Colonic mucosa (tissue), 4 donors: ENCODE measurements at regions not wholly inside any gene's neighbourhood (a gene's known extent, or its start where the extent isn't known, plus 50 kb on each side); places are given as distances from the start of the nearest gene placed in this dataset.

Experiments used
- DNase-seq: peaks from one replicate; pipeline ENCODE4 v3.0.0-alpha.2; 2020
- H3K27ac ChIP-seq: fragments of 200-600 bp; one replicate; pipeline ENCODE4 v1.8.0; 2021
- H3K27me3 ChIP-seq: fragments of 200-600 bp; one replicate; pipeline ENCODE4 v1.8.0; 2021
- H3K36me3 ChIP-seq: fragments of 200-600 bp; one replicate; pipeline ENCODE4 v1.8.0; 2021
- H3K4me1 ChIP-seq: fragments of 200-600 bp; one replicate; pipeline ENCODE4 v1.8.0; 2021; ENCODE audit warnings: mild to moderate bottlenecking
- H3K4me3 ChIP-seq: fragments of 200-600 bp; one replicate; pipeline ENCODE4 v1.8.0; 2021
- H3K9ac ChIP-seq, 2 donors: one replicate each; pipeline ENCODE4 v1.7.0; 2013; ENCODE audit warnings: control low read depth in 2 of 2, low read depth in 2 of 2, low read length in 2 of 2
- H3K9me3 ChIP-seq: fragments of 200-600 bp; one replicate; pipeline ENCODE4 v1.8.0; 2021
- intact Hi-C: fragments of 100-400 bp; cut with DNase I; formaldehyde crosslinking; loops from one replicate; pipeline ENCODE4 v1.14.1; 2022
- TF ChIP-seq, protein P1 (sequence below): fragments of 200-600 bp; IDR thresholded peaks from one replicate; pipeline ENCODE4 v1.8.0; 2022; ENCODE audit warnings: antibody characterized with exemption, mild to moderate bottlenecking
- donor health status: healthy.
- donor health status: DM: no; HTN: no; CAD: no.
- donor health status: DM: no; HTN: no; CAD: no.

DNA sequence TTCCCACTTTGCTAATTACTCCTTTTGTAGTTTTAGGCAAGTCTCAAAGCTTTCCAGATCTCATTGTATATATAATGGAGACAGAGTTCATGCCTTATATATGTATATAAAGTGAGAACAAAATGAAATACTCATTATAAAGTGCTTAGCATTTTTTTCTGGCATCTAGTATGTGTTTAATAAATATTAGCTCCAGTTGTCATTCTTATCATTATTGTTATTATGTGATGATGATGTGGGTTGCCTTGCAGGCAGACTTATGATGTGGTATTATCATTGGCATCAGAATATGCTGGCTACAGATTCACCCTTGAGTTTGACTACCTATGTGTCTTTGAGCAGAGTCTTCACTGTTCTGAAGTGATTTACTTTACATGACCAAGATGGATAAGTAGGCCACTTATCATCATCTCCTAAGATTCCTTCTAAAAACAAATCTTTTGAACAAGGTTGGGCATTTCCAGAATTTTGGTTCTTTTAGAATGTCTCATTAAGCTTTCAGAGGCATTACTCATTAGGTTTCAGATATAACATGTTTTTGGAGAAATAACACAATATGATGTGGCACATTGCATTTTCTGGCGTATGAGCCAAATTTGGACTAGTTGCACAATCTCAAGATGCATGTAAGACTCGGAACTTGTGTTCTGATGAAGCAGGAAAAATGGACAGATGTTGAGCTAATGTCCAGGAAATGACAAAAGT lies 145.6 kb upstream of the TNC start:
- Histone ChIP-seq H3K27ac (no peak overlapping the region), H3K9me3 (no peaks in the 10 kb centered on the region)

DNA sequence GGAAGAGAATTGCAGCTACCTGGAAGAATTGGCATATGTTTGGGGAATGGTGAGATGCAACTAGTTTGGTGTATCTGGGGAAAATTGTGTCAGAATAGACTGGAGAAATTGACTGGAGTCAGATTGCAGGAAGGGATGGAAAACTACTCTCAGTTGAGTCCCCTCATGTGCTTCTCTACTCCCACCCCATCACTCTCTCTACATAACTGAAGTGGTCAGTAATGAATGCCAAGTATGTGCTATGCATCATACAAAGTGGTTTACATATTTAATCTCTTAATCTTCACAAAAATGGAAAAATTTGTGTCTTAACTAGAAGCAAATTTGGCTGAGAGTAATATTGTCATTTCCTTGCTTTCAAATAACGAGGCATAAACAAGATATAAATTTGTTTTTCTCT lies 146.4 kb upstream of the TNC start:
- no peaks in the 10 kb centered on the region for H3K36me3 ChIP-seq
- no peak overlapping the region for H3K9ac ChIP-seq
- no peak overlapping the region for H3K4me3 ChIP-seq
- no peaks in the 10 kb centered on the region for H3K9me3 ChIP-seq
- TF ChIP-seq, protein P1, sequence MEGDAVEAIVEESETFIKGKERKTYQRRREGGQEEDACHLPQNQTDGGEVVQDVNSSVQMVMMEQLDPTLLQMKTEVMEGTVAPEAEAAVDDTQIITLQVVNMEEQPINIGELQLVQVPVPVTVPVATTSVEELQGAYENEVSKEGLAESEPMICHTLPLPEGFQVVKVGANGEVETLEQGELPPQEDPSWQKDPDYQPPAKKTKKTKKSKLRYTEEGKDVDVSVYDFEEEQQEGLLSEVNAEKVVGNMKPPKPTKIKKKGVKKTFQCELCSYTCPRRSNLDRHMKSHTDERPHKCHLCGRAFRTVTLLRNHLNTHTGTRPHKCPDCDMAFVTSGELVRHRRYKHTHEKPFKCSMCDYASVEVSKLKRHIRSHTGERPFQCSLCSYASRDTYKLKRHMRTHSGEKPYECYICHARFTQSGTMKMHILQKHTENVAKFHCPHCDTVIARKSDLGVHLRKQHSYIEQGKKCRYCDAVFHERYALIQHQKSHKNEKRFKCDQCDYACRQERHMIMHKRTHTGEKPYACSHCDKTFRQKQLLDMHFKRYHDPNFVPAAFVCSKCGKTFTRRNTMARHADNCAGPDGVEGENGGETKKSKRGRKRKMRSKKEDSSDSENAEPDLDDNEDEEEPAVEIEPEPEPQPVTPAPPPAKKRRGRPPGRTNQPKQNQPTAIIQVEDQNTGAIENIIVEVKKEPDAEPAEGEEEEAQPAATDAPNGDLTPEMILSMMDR, result no peak
- no peak overlapping the region for H3K27ac ChIP-seq
- intact Hi-C loops, result no loop called here
- no peaks in the 10 kb centered on the region for H3K27me3 ChIP-seq
- no peak for DNase-seq
- H3K4me1 ChIP-seq, result no peaks in the 10 kb centered on the region

More for the DNA sequence above, 145.6 kb upstream of the TNC start:
- DNase-seq, result no peak
- TF ChIP-seq, protein P1, result no peak
- Histone ChIP-seq H3K27me3 (no peaks in the 10 kb centered on the region), H3K4me3 (no peak overlapping the region), H3K4me1 (no peaks in the 10 kb centered on the region), H3K36me3 (no peaks in the 10 kb centered on the region), H3K9ac (no peak overlapping the region)
- intact Hi-C loops, result no loop called here

DNA sequence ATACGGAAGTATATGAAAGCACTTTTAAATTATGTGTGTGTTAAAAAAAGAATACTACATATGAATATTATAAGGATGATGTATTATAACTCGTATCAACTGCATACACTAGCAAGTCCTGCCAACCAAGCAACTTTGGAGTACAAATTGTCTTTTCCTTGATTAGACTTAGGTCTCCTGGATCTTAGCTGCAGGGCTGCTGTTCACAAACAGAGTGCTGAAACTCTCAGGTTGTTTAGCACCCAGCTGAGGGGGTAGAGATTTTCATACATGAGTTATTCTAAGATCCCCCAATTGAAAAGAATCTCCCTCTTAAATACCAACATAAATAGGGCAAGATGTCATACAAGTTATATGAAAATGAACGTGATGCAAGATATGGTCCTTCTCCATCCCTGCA lies 149.8 kb upstream of the TNC start:
- H3K4me3 ChIP-seq, result no peak overlapping the region
- H3K9ac ChIP-seq, result no peak overlapping the region
- H3K27me3 ChIP-seq, result no peaks in the 10 kb centered on the region
- no peak for DNase-seq
- H3K36me3 ChIP-seq, result no peaks in the 10 kb centered on the region
- H3K9me3 ChIP-seq, result no peaks in the 10 kb centered on the region
- H3K27ac ChIP-seq, result no peak overlapping the region
- TF ChIP-seq, protein P1, result no peak
- H3K4me1 ChIP-seq, result no peaks in the 10 kb centered on the region
- intact Hi-C loops, result no loop called here

DNA sequence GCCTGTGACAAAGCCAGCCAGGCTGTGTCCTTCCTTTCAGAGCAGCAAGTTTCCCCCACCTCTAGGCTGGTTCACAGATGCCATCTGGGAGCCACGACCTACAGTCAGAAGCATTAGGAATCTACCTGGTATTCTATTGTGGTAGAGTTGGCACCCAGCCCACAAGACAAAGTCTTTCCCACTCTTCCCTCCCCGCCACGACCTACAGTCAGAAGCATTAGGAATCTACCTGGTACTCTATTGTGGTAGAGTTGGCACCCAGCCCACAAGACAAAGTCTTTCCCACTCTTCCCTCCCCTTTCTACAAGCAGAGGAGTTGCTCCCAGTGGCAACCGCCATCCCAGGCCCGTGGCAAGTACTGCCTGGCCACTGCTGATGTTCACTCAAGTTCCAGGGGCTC lies 157.8 kb upstream of the TNC start:
- Histone ChIP-seq H3K27ac (no peak overlapping the region), H3K4me1 (no peaks in the 10 kb centered on the region), H3K36me3 (no peaks in the 10 kb centered on the region), H3K9ac (no peak overlapping the region), H3K9me3 (no peaks in the 10 kb centered on the region), H3K4me3 (no peak overlapping the region), H3K27me3 (no peaks in the 10 kb centered on the region)
- intact Hi-C loops, result no loop called here
- TF ChIP-seq, protein P1, result no peak
- DNase-seq, result no peak

DNA sequence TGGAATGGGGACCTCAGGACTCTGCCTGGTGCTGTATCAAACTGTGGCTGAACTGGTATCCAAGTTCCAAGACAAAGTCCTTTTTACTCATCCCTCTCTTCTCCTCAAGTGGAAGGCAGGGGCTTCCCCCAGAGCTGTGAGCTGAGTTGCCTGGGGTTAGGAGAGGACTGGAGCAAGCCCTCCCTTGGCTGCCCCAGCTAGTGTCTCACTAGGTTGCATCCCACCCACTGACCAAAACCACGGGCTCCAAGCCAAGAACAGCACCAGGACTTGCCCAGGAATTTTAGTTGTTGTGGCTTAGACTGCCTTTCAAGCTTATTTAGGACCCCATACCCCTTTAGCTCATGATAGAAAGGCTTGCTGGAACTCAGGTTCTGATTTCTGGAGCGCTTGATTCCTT lies 158.7 kb upstream of the TNC start:
- DNase-seq, result no peak
- Histone ChIP-seq H3K4me3 (no peak overlapping the region), H3K27me3 (no peaks in the 10 kb centered on the region), H3K9me3 (no peaks in the 10 kb centered on the region), H3K36me3 (no peaks in the 10 kb centered on the region), H3K4me1 (no peaks in the 10 kb centered on the region), H3K9ac (no peak overlapping the region), H3K27ac (no peak overlapping the region)
- TF ChIP-seq, protein P1, result no peak
- intact Hi-C loops, result no loop called here
